ENCODE measurements at regions not wholly inside any gene's neighbourhood (a gene's known extent, or its start where the extent isn't known, plus 50 kb on each side); places are given as distances from the start of the nearest gene placed in this dataset.

DNA sequence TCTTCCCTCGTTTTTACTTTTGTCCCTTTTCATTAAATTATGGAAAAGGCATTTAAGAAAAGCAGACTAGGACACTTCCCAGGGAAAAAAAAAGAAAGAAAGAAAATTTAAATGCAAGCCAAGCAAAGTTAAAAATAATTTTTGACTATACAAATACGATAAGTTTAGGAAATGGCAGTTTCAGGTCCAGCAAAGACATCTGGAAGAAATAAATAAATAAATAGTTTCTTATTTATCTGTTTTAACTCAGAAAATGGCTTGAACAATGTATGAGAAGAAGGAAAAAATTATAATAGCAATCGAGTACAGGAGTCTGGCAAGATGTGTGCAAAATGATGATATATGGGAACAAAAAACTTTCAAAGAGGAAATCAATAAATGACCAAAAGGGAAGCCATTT, 114.6 kb upstream of the NCKAP5 start:
- no peaks in the 10 kb centered on the region for H3K36me3 ChIP-seq (ENCODE audit: insufficient read depth, low read length)
- H3K79me2 ChIP-seq (ENCODE audit: control insufficient read depth, insufficient read depth, low read length, unreplicated experiment) = no peaks in the 10 kb centered on the region
- no peak overlapping the region for H3K27ac ChIP-seq (ENCODE audit: low read depth, low read length)
- peaks cover 33% of the 10 kb centered on the region for H3K27me3 ChIP-seq (ENCODE audit: insufficient read depth, low read length)
- no peaks in the 10 kb centered on the region for H3K4me1 ChIP-seq (ENCODE audit: control insufficient read depth, insufficient read depth, low read length, unreplicated experiment)
- H2AFZ ChIP-seq (ENCODE audit: low read length, unreplicated experiment) = no peak overlapping the region
- no peak overlapping the region for H3K4me3 ChIP-seq (ENCODE audit: low read depth, low read length)

DNA sequence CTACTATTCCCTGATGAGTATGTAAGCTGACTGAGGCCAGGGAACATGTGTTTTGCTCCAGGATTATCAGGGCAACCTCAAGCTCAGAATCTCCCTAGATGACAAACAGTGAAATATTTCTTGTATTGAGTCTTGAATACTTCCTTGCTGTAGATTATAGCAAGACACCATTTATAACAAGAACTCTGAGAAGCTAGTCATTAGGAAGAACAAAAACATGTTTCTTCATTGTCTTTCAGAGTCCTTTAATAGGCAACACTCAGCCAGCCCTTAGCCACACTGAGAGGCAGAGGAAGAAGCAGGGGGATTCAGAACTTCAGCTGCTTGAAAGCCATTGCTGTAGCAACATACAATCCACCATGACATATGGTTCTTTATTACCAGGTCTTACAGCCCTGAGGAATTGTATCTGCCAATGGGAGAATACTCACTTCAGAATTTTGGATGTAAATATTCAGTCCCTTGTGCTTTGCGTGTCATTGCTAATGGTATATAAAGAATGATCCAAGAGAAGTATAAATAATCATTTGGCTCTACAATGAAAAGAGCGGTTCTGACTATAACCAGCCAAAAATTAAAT, 117.5 kb upstream of the NCKAP5 start:
- no peak overlapping the region for H3K27ac ChIP-seq (ENCODE audit: low read depth, low read length)
- H3K79me2 ChIP-seq (ENCODE audit: control insufficient read depth, insufficient read depth, low read length, unreplicated experiment) = no peaks in the 10 kb centered on the region
- no peaks in the 10 kb centered on the region for H3K36me3 ChIP-seq (ENCODE audit: insufficient read depth, low read length)
- H2AFZ ChIP-seq (ENCODE audit: low read length, unreplicated experiment) = no peak overlapping the region
- no peak overlapping the region for H3K4me3 ChIP-seq (ENCODE audit: low read depth, low read length)
- no peaks in the 10 kb centered on the region for H3K4me1 ChIP-seq (ENCODE audit: control insufficient read depth, insufficient read depth, low read length, unreplicated experiment)
- H3K27me3 ChIP-seq (ENCODE audit: insufficient read depth, low read length) = peaks cover 49% of the 10 kb centered on the region

DNA sequence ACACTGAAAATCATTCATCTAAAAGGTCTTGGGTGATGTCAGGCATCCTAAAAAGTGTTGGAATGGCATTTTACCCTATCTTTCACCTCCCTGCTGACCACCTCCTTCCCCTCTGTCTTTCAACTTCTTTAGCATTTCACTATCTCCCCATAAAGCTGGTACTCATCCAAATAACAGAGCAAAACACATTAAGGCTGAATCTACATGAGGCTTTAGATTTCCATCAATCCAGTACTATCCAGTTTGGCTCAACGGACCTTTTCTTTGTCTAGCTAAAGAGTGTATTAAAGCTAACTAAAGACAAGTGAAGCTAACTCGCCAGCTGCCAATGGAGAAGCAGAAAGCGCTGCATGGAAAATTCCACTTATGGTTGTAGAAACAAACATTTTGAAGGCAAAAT, 122.5 kb upstream of the NCKAP5 start:
- Histone ChIP-seq H3K36me3 (ENCODE audit: insufficient read depth, low read length) (no peaks in the 10 kb centered on the region), H3K79me2 (ENCODE audit: control insufficient read depth, insufficient read depth, low read length, unreplicated experiment) (no peaks in the 10 kb centered on the region), H2AFZ (ENCODE audit: low read length, unreplicated experiment) (no peak overlapping the region), H3K27me3 (ENCODE audit: insufficient read depth, low read length) (peaks cover 37% of the 10 kb centered on the region), H3K27ac (ENCODE audit: low read depth, low read length) (no peak overlapping the region), H3K4me3 (ENCODE audit: low read depth, low read length) (no peak overlapping the region), H3K4me1 (ENCODE audit: control insufficient read depth, insufficient read depth, low read length, unreplicated experiment) (no peaks in the 10 kb centered on the region)

DNA sequence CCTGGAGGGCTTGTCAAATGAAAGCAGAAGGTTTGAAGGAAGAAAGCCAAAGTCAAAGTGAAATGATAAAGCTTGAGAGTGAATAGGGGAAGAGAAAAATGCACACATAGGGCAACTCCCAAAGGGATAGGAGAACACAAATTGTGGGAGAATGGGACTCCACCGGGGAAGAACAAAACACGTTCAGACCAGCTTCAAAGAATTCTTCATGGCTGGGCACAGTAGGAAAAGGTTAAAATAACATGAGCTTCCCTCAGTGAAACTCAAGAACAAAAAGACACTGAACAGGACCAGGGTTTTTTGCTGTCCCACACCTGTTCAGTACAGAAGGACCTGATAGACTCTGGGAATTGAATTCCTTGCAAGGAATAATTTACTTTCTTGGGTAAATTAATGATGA, 123.1 kb upstream of the NCKAP5 start:
- Histone ChIP-seq H2AFZ (ENCODE audit: low read length, unreplicated experiment) (no peak overlapping the region), H3K4me3 (ENCODE audit: low read depth, low read length) (no peak overlapping the region), H3K27me3 (ENCODE audit: insufficient read depth, low read length) (peaks cover 32% of the 10 kb centered on the region), H3K27ac (ENCODE audit: low read depth, low read length) (no peak overlapping the region), H3K79me2 (ENCODE audit: control insufficient read depth, insufficient read depth, low read length, unreplicated experiment) (no peaks in the 10 kb centered on the region), H3K4me1 (ENCODE audit: control insufficient read depth, insufficient read depth, low read length, unreplicated experiment) (no peaks in the 10 kb centered on the region), H3K36me3 (ENCODE audit: insufficient read depth, low read length) (no peaks in the 10 kb centered on the region)

DNA sequence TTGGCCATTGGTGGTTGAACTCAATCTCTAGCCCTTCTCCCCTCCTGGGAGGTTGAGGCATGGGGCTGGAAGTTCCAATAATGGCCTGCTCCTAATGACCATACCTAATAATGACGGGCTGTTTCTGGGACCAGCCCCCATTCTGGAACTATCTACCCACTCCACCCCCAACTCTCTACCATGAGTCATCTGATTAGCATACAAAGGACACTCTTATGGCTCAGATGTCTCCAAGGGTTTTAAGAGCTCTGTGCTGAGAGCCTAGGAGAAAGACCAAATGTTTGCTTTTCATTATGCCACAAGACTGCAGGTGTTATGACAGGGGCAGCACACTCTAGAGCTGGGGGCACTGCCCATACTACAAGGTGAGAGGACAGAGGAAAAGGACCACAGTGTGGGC, 137.0 kb upstream of the NCKAP5 start:
- H3K4me1 ChIP-seq (ENCODE audit: control insufficient read depth, insufficient read depth, low read length, unreplicated experiment) = no peaks in the 10 kb centered on the region
- no peaks in the 10 kb centered on the region for H3K36me3 ChIP-seq (ENCODE audit: insufficient read depth, low read length)
- H3K79me2 ChIP-seq (ENCODE audit: control insufficient read depth, insufficient read depth, low read length, unreplicated experiment) = no peaks in the 10 kb centered on the region
- H2AFZ ChIP-seq (ENCODE audit: low read length, unreplicated experiment) = no peak overlapping the region
- H3K27ac ChIP-seq (ENCODE audit: low read depth, low read length) = no peak overlapping the region
- no peak overlapping the region for H3K4me3 ChIP-seq (ENCODE audit: low read depth, low read length)
- H3K27me3 ChIP-seq (ENCODE audit: insufficient read depth, low read length) = no peaks in the 10 kb centered on the region

DNA sequence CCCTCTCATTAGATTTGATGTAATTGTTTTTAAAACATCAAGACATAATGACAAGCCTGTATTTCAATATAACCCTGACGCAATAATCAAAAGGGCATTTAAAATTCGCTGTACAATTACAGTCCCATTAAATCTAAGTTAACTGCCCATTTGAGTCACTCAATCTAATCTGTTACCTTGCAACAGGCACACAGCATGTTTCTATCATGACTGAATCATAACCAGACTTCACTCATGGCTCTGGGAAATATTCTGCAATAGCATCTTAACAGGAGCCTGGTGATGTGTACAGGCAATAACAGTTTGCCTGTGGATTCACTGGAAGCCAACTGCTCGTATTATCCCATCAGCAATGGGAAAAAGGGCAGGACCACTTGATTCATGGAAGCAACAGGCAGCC, 142.3 kb upstream of the NCKAP5 start:
- H3K79me2 ChIP-seq (ENCODE audit: control insufficient read depth, insufficient read depth, low read length, unreplicated experiment) = no peaks in the 10 kb centered on the region
- no peaks in the 10 kb centered on the region for H3K36me3 ChIP-seq (ENCODE audit: insufficient read depth, low read length)
- no peaks in the 10 kb centered on the region for H3K4me1 ChIP-seq (ENCODE audit: control insufficient read depth, insufficient read depth, low read length, unreplicated experiment)
- no peaks in the 10 kb centered on the region for H3K27me3 ChIP-seq (ENCODE audit: insufficient read depth, low read length)
- H3K27ac ChIP-seq (ENCODE audit: low read depth, low read length) = no peak overlapping the region
- no peak overlapping the region for H2AFZ ChIP-seq (ENCODE audit: low read length, unreplicated experiment)
- no peak overlapping the region for H3K4me3 ChIP-seq (ENCODE audit: low read depth, low read length)

DNA sequence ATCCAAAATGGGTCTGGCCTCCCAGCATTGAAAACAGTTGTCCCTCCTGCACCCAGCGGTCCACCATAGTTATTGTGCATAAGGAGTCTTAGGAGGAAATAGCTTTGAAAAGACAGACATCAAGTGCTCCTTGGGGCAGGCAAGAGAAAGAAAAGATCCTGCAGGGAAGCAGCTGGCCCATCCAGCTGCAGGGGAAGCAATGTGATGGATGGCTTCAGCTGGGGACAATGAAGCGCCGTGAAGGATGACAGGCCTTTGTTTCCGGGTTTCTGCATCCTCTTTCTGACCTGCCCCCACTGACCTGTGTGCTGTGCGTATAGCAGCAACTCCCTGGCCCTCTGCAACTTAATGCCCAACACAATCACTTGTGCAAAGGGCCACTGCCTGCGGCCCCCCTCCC, 142.9 kb upstream of the NCKAP5 start:
- no peaks in the 10 kb centered on the region for H3K27me3 ChIP-seq (ENCODE audit: insufficient read depth, low read length)
- no peak overlapping the region for H2AFZ ChIP-seq (ENCODE audit: low read length, unreplicated experiment)
- H3K79me2 ChIP-seq (ENCODE audit: control insufficient read depth, insufficient read depth, low read length, unreplicated experiment) = no peaks in the 10 kb centered on the region
- no peaks in the 10 kb centered on the region for H3K4me1 ChIP-seq (ENCODE audit: control insufficient read depth, insufficient read depth, low read length, unreplicated experiment)
- H3K4me3 ChIP-seq (ENCODE audit: low read depth, low read length) = no peak overlapping the region
- no peaks in the 10 kb centered on the region for H3K36me3 ChIP-seq (ENCODE audit: insufficient read depth, low read length)
- no peak overlapping the region for H3K27ac ChIP-seq (ENCODE audit: low read depth, low read length)

DNA sequence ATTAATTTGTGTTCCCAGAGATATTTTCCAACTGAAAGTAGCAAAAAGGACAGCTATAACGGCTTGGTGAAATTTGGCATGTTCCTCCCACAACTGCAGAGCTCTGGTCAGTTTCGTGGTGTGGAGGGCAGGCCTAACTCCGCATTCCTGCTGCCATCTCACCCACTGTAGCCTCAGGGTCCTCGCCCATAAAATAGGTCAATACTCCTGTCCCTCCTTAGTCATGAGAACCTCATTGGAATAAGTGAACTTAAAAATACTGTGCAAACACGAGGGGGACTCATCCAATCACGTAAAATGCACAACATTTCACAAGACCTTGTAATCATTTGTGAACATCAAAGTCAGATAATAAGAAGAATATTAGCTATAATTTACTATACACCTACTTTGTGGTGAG, 143.5 kb upstream of the NCKAP5 start:
- Histone ChIP-seq H3K27ac (ENCODE audit: low read depth, low read length) (no peak overlapping the region), H3K36me3 (ENCODE audit: insufficient read depth, low read length) (no peaks in the 10 kb centered on the region), H3K4me3 (ENCODE audit: low read depth, low read length) (no peak overlapping the region), H3K79me2 (ENCODE audit: control insufficient read depth, insufficient read depth, low read length, unreplicated experiment) (no peaks in the 10 kb centered on the region), H3K27me3 (ENCODE audit: insufficient read depth, low read length) (no peaks in the 10 kb centered on the region), H3K4me1 (ENCODE audit: control insufficient read depth, insufficient read depth, low read length, unreplicated experiment) (no peaks in the 10 kb centered on the region), H2AFZ (ENCODE audit: low read length, unreplicated experiment) (no peak overlapping the region)

DNA sequence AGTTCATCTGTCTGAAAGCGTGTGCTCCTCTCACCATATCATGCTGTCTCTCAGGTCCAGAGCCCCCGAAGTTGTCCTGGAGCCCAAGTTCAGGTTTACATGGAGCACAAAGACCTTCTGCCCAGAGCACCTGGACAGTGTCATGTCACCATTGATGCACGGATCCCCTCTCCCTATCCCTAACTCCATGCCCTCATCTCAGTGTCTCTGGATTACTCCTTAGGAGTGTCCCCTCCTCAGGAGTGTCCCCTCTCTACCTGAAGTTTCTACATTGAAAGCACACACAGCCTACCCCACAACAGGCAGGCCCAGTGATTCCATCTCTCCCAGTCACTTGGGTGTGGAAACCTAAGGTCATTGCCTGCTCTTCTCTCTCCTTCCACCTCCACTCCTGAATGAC, 144.1 kb upstream of the NCKAP5 start:
- H3K27ac ChIP-seq (ENCODE audit: low read depth, low read length) = no peak overlapping the region
- no peaks in the 10 kb centered on the region for H3K36me3 ChIP-seq (ENCODE audit: insufficient read depth, low read length)
- no peaks in the 10 kb centered on the region for H3K79me2 ChIP-seq (ENCODE audit: control insufficient read depth, insufficient read depth, low read length, unreplicated experiment)
- H2AFZ ChIP-seq (ENCODE audit: low read length, unreplicated experiment) = no peak overlapping the region
- H3K4me1 ChIP-seq (ENCODE audit: control insufficient read depth, insufficient read depth, low read length, unreplicated experiment) = no peaks in the 10 kb centered on the region
- no peak overlapping the region for H3K4me3 ChIP-seq (ENCODE audit: low read depth, low read length)
- no peaks in the 10 kb centered on the region for H3K27me3 ChIP-seq (ENCODE audit: insufficient read depth, low read length)

DNA sequence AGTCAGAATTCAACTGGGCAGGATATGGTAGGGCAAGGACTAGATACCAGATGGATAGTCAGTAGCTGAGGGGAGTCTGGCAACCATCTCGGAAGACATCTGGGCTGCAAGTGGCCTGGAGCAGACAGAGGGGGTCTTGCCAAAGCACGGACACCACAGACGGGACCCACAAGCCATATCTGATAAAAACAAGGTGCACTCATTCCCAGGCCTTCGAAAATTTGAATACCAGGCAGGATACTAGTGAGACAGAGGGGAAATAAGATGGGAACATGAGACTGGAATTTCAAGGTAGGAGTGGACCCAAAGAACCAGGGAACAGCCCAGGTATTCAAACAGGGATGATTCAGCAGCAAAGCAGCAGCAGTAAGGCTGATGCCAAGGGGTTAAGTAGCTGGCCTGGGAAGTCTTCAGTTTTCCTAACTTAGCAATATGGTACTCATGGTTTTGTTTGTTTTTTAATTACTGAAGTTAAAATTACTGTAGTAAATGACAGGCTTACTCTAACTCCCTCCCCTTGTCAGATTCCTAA, 144.9 kb upstream of the NCKAP5 start:
- Histone ChIP-seq H3K79me2 (ENCODE audit: control insufficient read depth, insufficient read depth, low read length, unreplicated experiment) (no peaks in the 10 kb centered on the region), H3K4me1 (ENCODE audit: control insufficient read depth, insufficient read depth, low read length, unreplicated experiment) (no peaks in the 10 kb centered on the region), H3K36me3 (ENCODE audit: insufficient read depth, low read length) (no peaks in the 10 kb centered on the region), H2AFZ (ENCODE audit: low read length, unreplicated experiment) (no peak overlapping the region), H3K27me3 (ENCODE audit: insufficient read depth, low read length) (no peaks in the 10 kb centered on the region), H3K4me3 (ENCODE audit: low read depth, low read length) (no peak overlapping the region), H3K27ac (ENCODE audit: low read depth, low read length) (no peak overlapping the region)

DNA sequence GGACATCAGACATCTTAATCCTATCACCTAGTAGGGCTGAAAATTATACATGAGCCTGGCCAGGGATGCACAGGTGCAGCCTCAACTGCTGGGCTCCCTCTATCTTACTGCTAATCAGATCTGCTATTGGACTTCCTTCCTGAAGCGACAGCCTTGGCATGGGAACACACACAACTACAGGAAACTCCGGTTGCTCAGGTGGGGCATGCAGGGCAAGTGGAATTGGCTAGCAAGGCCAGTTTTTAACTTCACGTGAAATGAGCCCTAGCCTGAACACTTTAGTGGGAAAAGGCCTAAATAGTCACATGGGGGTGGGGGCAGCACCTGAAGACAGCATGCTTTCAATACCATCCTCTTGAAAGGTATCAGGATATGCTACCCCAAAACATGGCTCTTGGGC, 147.9 kb upstream of the NCKAP5 start:
- Histone ChIP-seq H2AFZ (ENCODE audit: low read length, unreplicated experiment) (no peak overlapping the region), H3K27ac (ENCODE audit: low read depth, low read length) (no peak overlapping the region), H3K36me3 (ENCODE audit: insufficient read depth, low read length) (no peaks in the 10 kb centered on the region), H3K4me1 (ENCODE audit: control insufficient read depth, insufficient read depth, low read length, unreplicated experiment) (peaks cover 8% of the 10 kb centered on the region), H3K27me3 (ENCODE audit: insufficient read depth, low read length) (no peaks in the 10 kb centered on the region), H3K4me3 (ENCODE audit: low read depth, low read length) (no peak overlapping the region), H3K79me2 (ENCODE audit: control insufficient read depth, insufficient read depth, low read length, unreplicated experiment) (no peaks in the 10 kb centered on the region)

All from ACC112 (cell line).